ENCODE measurements at regions not wholly inside any gene's neighbourhood (a gene's known extent, or its start where the extent isn't known, plus 50 kb on each side); places are given as distances from the start of the nearest gene placed in this dataset.
"Not testable (repeated sequence)": the region's sequence is repeated elsewhere in the genome, so short reads cannot be mapped to it uniquely, and the experiment has no call there.

DNA sequence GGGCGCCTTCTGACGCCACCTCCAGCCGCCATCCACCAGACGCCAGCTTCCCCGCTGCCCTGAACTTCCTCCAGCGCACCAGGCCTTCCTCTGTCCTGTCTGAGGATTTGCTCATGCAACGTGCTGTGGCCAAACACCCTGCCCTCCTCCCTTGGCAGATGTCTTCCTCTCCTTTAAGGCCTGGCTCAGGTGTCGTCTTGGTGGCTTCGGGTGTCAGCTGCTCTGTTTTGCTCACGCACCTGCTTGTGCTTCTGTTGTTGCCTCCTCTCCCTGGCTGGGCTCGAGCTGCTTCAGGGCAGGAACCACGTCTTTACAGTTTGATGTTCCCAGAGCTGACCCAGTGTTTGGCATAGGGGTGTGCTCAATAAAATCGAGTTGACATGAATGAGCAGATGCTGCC lies 87.7 kb upstream of the PZP start:
- TF ChIP-seq, protein P1, sequence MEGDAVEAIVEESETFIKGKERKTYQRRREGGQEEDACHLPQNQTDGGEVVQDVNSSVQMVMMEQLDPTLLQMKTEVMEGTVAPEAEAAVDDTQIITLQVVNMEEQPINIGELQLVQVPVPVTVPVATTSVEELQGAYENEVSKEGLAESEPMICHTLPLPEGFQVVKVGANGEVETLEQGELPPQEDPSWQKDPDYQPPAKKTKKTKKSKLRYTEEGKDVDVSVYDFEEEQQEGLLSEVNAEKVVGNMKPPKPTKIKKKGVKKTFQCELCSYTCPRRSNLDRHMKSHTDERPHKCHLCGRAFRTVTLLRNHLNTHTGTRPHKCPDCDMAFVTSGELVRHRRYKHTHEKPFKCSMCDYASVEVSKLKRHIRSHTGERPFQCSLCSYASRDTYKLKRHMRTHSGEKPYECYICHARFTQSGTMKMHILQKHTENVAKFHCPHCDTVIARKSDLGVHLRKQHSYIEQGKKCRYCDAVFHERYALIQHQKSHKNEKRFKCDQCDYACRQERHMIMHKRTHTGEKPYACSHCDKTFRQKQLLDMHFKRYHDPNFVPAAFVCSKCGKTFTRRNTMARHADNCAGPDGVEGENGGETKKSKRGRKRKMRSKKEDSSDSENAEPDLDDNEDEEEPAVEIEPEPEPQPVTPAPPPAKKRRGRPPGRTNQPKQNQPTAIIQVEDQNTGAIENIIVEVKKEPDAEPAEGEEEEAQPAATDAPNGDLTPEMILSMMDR (conservative IDR thresholded peaks at IDR 0.05): not testable (repeated sequence)
- TF ChIP-seq EZH2 (IDR thresholded peaks at IDR 0.05; ENCODE audit: low read depth): not testable (repeated sequence)
